Liver (tissue), 8 donors: ENCODE measurements at regions not wholly inside any gene's neighbourhood (a gene's known extent, or its start where the extent isn't known, plus 50 kb on each side); places are given as distances from the start of the nearest gene placed in this dataset.

Source experiments
- DNase-seq: peaks from one replicate; pipeline ENCODE4 v3.0.0-alpha.2; 2017; ENCODE audit warnings: low spot score
- H3K27ac ChIP-seq, 2 donors: one replicate each; pipeline ENCODE4 v1.7.0; 2013; ENCODE audit warnings: inconsistent platforms in 2 of 2, low read length in 2 of 2, control low read depth in 1 of 2, low read depth in 1 of 2, mild to moderate bottlenecking in 1 of 2
- H3K27me3 ChIP-seq, 4 donors: one replicate each; pipeline versions ENCODE4 v1.6.1 to v1.7.0; 2013; ENCODE audit warnings: low read length in 3 of 4, inconsistent platforms in 1 of 4, mild to moderate bottlenecking in 1 of 4, moderate library complexity in 1 of 4; ENCODE audit not compliant: control insufficient read depth in 4 of 4, insufficient read depth in 4 of 4
- H3K36me3 ChIP-seq, 4 donors: one replicate each; pipeline versions ENCODE4 v1.6.1 to v1.7.0; 2013; ENCODE audit warnings: low read length in 3 of 4, mild to moderate bottlenecking in 3 of 4, low read depth in 1 of 4, moderate library complexity in 1 of 4; ENCODE audit not compliant: control insufficient read depth in 4 of 4, insufficient read depth in 3 of 4
- H3K4me1 ChIP-seq, 4 donors: one replicate each; pipeline versions ENCODE4 v1.6.1 to v1.7.0; 2013; ENCODE audit warnings: low read length in 3 of 4, mild to moderate bottlenecking in 3 of 4, moderate library complexity in 1 of 4; ENCODE audit not compliant: control insufficient read depth in 4 of 4, insufficient read depth in 4 of 4
- H3K4me3 ChIP-seq, 3 donors: one replicate each; pipeline versions ENCODE4 v1.6.1 to v1.7.0; 2013; ENCODE audit warnings: low read length in 3 of 3, control low read depth in 1 of 3, low read depth in 1 of 3, mild to moderate bottlenecking in 1 of 3
- H3K9ac ChIP-seq, 2 donors: one replicate each; pipeline ENCODE4 v1.7.0; 2013; ENCODE audit warnings: low read length in 2 of 2, mild to moderate bottlenecking in 2 of 2, moderate library complexity in 2 of 2, control low read depth in 1 of 2, low read depth in 1 of 2
- H3K9me3 ChIP-seq, 4 donors: one replicate each; pipeline versions ENCODE4 v1.6.1 to v1.7.0; 2013; ENCODE audit warnings: low read length in 3 of 4; ENCODE audit not compliant: control insufficient read depth in 4 of 4
- EGR1 ChIP-seq, 2 donors: IDR thresholded peaks; 2 replicates each; pipeline ENCODE4 v1.6.1; 2016 to 2018; ENCODE audit warnings: antibody characterized with exemption in 2 of 2, low read depth in 2 of 2
- FOXA1 ChIP-seq: IDR thresholded peaks from 2 replicates; pipeline ENCODE4 v1.6.1; 2016; ENCODE audit warnings: antibody characterized with exemption
- GABPA ChIP-seq, 2 donors: IDR thresholded peaks in 1 of 2; conservative IDR thresholded peaks in 1 of 2; 2 replicates each; pipeline ENCODE4 v1.6.1; 2016; ENCODE audit warnings: antibody characterized with exemption in 2 of 2, mild to moderate bottlenecking in 1 of 2, moderate library complexity in 1 of 2
- JUND ChIP-seq, 2 donors: IDR thresholded peaks; 2 replicates each; pipeline ENCODE4 v1.6.1; 2016; ENCODE audit warnings: antibody characterized with exemption in 2 of 2
- RAD21 ChIP-seq, 2 donors: IDR thresholded peaks; 2 replicates each; pipeline ENCODE4 v1.6.1; 2016; ENCODE audit warnings: antibody characterized with exemption in 2 of 2, mild to moderate bottlenecking in 2 of 2
- RXRA ChIP-seq, 2 donors: IDR thresholded peaks; 2 replicates each; pipeline ENCODE4 v1.6.1; 2017 to 2018; ENCODE audit warnings: antibody characterized with exemption in 2 of 2, mild to moderate bottlenecking in 1 of 2
- TAF1 ChIP-seq: conservative IDR thresholded peaks from 2 replicates; pipeline ENCODE4 v1.6.1; 2016; ENCODE audit warnings: antibody characterized with exemption, mild to moderate bottlenecking
- WGBS: extraction: QIAGEN DNeasy Blood & Tissue Kit; methylation state at CpG from one replicate; pipeline ENCODE4 v1.1.7; 2013; 5-methylcytosine and 5-hydroxymethylcytosine counted together
- TF ChIP-seq, protein P1 (sequence below): fragments of 150-350 bp; IDR thresholded peaks from 2 replicates; pipeline ENCODE4 v1.5.1; 2017; ENCODE audit warnings: improper control_type of control experiment, low read depth, low read length; ENCODE audit not compliant: missing input control
- TF ChIP-seq, protein P2 (sequence below): IDR thresholded peaks from 2 replicates; pipeline ENCODE4 v1.6.1; 2016; ENCODE audit warnings: antibody characterized with exemption
- TF ChIP-seq, protein P3 (sequence below): IDR thresholded peaks from 2 replicates; pipeline ENCODE4 v1.6.1; 2016; ENCODE audit warnings: antibody characterized with exemption
- TF ChIP-seq, protein P4 (sequence below): IDR thresholded peaks from 2 replicates; pipeline ENCODE4 v1.6.1; 2016; ENCODE audit warnings: antibody characterized with exemption, mild to moderate bottlenecking
- donor health status: healthy.
- donor health status: healthy.
- donor health status: healthy.
- donor health status: healthy.
- donor health status: healthy.

DNA sequence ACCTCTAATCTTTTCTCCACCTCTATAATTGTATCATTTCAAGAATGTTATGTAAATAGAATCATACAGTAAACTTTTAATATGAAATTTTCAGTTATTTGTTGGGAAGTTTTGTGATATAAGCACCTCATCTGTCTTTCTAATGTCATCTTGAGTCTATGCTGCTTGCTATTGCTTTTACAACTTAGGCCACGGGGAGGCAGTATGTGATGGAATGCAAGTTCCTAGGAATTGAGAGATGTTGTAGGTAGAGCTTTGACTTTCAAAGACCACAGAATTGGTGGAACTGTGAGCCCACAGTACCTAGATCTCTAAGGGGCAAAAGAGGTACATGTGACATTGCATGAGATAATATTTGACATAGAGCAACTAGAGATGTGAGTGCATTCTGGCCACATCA is 328.3 kb downstream of the MFSD1 start:
- Histone ChIP-seq H3K4me1 (peaks cover 0 to 15% (median 9%) of the 10 kb centered on the region in 4 donors), H3K9me3 (no peaks in the 10 kb centered on the region), H3K27ac (no peak overlapping the region), H3K9ac (no peak overlapping the region), H3K36me3 (no peaks in the 10 kb centered on the region), H3K27me3 (no peaks in the 10 kb centered on the region), H3K4me3 (no peak overlapping the region)
- DNase-seq: no peak
- TF ChIP-seq, protein P1, sequence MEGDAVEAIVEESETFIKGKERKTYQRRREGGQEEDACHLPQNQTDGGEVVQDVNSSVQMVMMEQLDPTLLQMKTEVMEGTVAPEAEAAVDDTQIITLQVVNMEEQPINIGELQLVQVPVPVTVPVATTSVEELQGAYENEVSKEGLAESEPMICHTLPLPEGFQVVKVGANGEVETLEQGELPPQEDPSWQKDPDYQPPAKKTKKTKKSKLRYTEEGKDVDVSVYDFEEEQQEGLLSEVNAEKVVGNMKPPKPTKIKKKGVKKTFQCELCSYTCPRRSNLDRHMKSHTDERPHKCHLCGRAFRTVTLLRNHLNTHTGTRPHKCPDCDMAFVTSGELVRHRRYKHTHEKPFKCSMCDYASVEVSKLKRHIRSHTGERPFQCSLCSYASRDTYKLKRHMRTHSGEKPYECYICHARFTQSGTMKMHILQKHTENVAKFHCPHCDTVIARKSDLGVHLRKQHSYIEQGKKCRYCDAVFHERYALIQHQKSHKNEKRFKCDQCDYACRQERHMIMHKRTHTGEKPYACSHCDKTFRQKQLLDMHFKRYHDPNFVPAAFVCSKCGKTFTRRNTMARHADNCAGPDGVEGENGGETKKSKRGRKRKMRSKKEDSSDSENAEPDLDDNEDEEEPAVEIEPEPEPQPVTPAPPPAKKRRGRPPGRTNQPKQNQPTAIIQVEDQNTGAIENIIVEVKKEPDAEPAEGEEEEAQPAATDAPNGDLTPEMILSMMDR: peak; percentile 49
- TF ChIP-seq RAD21 (IDR thresholded peaks at IDR 0.05): peak; percentile 76 to 85
- TF ChIP-seq FOXA1: no peak
- 17% methylated on average over 1 of the region's 1 CpG for WGBS

DNA sequence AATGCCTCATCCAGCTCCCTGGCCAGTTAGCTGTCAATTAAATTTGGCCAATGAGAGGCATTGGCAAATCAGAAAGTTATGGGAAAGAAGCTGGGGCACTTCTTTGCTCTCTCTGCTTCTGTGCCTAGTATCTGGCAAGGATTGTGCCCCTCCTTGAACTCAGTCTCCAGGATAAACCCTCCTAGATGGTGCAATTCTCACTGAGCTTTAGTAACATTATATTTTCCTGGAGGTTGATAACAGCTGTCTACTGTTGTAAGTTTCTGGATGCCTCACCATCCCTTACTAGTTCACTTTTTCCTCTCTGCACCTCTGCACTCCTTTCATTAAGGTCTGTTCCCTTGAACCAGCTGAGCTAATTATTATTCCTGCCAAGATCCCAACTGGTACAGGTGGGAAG is 329.5 kb downstream of the MFSD1 start:
- Histone ChIP-seq H3K9ac (no peak overlapping the region), H3K27me3 (no peaks in the 10 kb centered on the region), H3K4me3 (no peak overlapping the region), H3K4me1 (peaks cover 0 to 10% (median 7%) of the 10 kb centered on the region in 4 donors), H3K27ac (no peak overlapping the region), H3K9me3 (no peaks in the 10 kb centered on the region), H3K36me3 (no peaks in the 10 kb centered on the region)
- TF ChIP-seq GABPA (IDR thresholded peaks at IDR 0.05 in 1 of 2, conservative IDR thresholded peaks at IDR 0.05 in 1 of 2): no peak
- TF ChIP-seq, protein P2, sequence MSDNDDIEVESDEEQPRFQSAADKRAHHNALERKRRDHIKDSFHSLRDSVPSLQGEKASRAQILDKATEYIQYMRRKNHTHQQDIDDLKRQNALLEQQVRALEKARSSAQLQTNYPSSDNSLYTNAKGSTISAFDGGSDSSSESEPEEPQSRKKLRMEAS: no peak
- no peak for TF ChIP-seq TAF1
- DNase-seq: no peak

DNA sequence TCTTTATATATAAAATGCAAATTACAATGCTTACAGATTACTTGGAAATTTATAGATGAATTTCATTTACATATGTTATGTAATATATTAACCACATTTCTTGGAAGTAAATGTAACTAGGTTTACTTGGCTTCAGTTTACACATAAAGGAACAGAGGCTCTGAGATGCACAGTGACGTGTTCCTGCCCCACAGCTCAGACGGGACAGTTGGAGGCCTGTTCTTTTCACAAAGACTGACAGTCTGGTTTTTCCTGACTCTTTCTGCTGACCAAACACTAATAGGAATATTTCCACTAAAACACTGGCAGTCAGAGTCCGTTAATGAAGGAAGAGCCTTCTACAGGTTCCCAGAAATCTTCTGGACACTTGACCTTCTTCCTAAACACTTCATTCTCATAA is 336.1 kb downstream of the MFSD1 start:
- 76% methylated on average over 3 of the region's 3 CpGs for WGBS

More for the DNA sequence above, 336.1 kb downstream of the MFSD1 start:
- Histone ChIP-seq H3K4me1 (peaks cover 0 to 12% (median 4%) of the 10 kb centered on the region in 4 donors), H3K36me3 (no peaks in the 10 kb centered on the region), H3K4me3 (no peak overlapping the region), H3K27ac (no peak overlapping the region), H3K27me3 (no peaks in the 10 kb centered on the region), H3K9ac (no peak overlapping the region), H3K9me3 (no peaks in the 10 kb centered on the region)
- TF ChIP-seq EGR1 (IDR thresholded peaks at IDR 0.05; ENCODE audit: low read depth in 2 of 2) (no peak), RXRA (IDR thresholded peaks at IDR 0.05) (no peak), GABPA (IDR thresholded peaks at IDR 0.05 in 1 of 2, conservative IDR thresholded peaks at IDR 0.05 in 1 of 2) (no peak), JUND (IDR thresholded peaks at IDR 0.05) (no peak), RAD21 (IDR thresholded peaks at IDR 0.05) (no peak)
- TF ChIP-seq, protein P2: no peak
- TF ChIP-seq, protein P3, sequence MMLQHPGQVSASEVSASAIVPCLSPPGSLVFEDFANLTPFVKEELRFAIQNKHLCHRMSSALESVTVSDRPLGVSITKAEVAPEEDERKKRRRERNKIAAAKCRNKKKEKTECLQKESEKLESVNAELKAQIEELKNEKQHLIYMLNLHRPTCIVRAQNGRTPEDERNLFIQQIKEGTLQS: no peak
- TF ChIP-seq, protein P4, sequence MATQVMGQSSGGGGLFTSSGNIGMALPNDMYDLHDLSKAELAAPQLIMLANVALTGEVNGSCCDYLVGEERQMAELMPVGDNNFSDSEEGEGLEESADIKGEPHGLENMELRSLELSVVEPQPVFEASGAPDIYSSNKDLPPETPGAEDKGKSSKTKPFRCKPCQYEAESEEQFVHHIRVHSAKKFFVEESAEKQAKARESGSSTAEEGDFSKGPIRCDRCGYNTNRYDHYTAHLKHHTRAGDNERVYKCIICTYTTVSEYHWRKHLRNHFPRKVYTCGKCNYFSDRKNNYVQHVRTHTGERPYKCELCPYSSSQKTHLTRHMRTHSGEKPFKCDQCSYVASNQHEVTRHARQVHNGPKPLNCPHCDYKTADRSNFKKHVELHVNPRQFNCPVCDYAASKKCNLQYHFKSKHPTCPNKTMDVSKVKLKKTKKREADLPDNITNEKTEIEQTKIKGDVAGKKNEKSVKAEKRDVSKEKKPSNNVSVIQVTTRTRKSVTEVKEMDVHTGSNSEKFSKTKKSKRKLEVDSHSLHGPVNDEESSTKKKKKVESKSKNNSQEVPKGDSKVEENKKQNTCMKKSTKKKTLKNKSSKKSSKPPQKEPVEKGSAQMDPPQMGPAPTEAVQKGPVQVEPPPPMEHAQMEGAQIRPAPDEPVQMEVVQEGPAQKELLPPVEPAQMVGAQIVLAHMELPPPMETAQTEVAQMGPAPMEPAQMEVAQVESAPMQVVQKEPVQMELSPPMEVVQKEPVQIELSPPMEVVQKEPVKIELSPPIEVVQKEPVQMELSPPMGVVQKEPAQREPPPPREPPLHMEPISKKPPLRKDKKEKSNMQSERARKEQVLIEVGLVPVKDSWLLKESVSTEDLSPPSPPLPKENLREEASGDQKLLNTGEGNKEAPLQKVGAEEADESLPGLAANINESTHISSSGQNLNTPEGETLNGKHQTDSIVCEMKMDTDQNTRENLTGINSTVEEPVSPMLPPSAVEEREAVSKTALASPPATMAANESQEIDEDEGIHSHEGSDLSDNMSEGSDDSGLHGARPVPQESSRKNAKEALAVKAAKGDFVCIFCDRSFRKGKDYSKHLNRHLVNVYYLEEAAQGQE: no peak
- DNase-seq: no peak
